Ishikawa (cell line): ENCODE measurements at regions not wholly inside any gene's neighbourhood (a gene's known extent, or its start where the extent isn't known, plus 50 kb on each side); places are given as distances from the start of the nearest gene placed in this dataset.

Experiments
- CEBPB ChIP-seq: IDR thresholded peaks from 2 replicates; pipeline ENCODE4 v1.6.1; 2012
- EGR1 ChIP-seq: IDR thresholded peaks from 2 replicates; pipeline ENCODE4 v1.6.1; 2012
- EP300 ChIP-seq: IDR thresholded peaks from 2 replicates; pipeline ENCODE4 v1.6.1; 2012; ENCODE audit warnings: borderline replicate concordance
- FOXM1 ChIP-seq: IDR thresholded peaks from 2 replicates; pipeline ENCODE4 v1.6.1; 2012; ENCODE audit warnings: low read depth, borderline replicate concordance
- RAD21 ChIP-seq: IDR thresholded peaks from 2 replicates; pipeline ENCODE4 v1.6.1; 2012; ENCODE audit warnings: low read depth
- TAF1 ChIP-seq: IDR thresholded peaks from 2 replicates; pipeline ENCODE4 v1.6.1; 2012; ENCODE audit warnings: low read depth, mild to moderate bottlenecking
- YY1 ChIP-seq: IDR thresholded peaks from 2 replicates; pipeline ENCODE4 v1.6.1; 2012; ENCODE audit warnings: low read depth
- TF ChIP-seq, protein P1 (sequence below): IDR thresholded peaks from 2 replicates; pipeline ENCODE4 v1.6.1; 2012

DNA sequence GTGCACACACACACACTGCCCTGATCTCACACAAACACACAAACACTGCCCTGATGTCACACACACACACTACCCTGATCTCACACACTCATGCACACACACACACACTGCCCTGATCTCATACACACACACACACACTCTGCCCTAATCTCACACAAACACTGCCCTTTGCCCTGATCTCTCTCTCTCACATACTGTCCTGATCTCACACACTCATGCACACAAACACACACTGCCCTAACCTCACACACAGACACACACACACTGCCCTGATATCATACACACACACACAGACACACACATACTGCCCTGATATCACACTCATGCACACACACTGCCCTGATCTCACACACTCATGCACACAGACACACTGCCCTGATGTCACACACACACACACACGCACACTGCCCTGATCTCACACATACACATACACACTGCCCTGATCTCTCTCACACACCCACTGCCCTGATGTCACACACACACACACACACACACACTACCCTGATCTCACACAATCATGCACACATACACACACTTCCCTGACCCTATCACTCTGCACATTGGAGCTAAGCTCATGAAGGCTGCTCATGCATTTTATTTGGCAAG is 97.6 kb upstream of the DIO3 start:
- TF ChIP-seq TAF1 (no peak), YY1 (no peak), FOXM1 (no peak), CEBPB (no peak), RAD21 (no peak), EP300 (no peak), EGR1 (no peak)
- TF ChIP-seq, protein P1, sequence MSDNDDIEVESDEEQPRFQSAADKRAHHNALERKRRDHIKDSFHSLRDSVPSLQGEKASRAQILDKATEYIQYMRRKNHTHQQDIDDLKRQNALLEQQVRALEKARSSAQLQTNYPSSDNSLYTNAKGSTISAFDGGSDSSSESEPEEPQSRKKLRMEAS = no peak
